H54 (cell line): ENCODE measurements at regions not wholly inside any gene's neighbourhood (a gene's known extent, or its start where the extent isn't known, plus 50 kb on each side); places are given as distances from the start of the nearest gene placed in this dataset.

Experiments used
- DNase-seq: peaks from one replicate; pipeline ENCODE4 v3.0.0; 2011; ENCODE audit warnings: low spot score, mixed read lengths; ENCODE audit not compliant: insufficient read length
- FAIRE-seq: peaks from 3 replicates; lab custom pipeline; 2011; peaks lifted over from hg19 to GRCh38; lab: Jason Lieb, UNC
- POLR2A ChIP-seq: IDR thresholded peaks from 2 replicates; pipeline ENCODE4 v1.6.1; 2011; ENCODE audit warnings: low read depth, mild to moderate bottlenecking, low read length

DNA sequence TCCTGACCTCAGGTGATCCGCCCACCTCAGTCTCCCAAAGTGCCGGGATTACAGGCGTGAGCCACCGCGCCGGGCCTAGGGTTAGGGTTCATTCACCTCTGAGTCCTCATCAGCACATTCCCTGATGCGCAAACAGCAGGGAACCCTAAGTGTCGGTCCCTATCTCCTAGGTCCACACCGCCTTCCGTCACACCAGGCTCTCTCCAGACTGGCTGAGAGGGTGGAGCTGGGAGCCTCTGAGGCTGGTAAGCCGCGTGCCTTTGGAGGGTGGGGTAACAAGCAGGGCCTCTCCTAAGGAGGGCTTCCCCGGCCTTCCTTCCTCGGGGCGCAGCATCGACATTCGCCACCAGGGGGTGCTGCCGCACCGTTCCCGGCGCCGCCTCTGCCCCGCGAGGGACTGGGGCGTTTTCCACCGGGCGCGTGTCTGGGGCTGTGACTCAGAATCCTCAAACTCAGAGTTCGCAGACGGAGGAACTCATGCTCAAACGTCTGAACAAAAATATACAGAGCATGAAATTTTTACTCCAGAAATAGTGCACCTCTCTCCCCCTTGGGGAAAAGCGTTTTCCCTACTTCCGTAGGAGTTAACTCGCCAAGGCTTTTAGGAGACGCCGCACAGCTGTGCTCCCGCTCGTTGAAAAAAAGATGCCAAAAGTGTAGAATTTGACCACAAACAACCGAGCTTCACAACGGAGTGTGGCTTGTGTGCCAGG is 63.9 kb upstream of the ASAP2 start:
- FAIRE-seq (no peak), DNase-seq (peak; percentile 89)
- no peak for TF ChIP-seq POLR2A

DNA sequence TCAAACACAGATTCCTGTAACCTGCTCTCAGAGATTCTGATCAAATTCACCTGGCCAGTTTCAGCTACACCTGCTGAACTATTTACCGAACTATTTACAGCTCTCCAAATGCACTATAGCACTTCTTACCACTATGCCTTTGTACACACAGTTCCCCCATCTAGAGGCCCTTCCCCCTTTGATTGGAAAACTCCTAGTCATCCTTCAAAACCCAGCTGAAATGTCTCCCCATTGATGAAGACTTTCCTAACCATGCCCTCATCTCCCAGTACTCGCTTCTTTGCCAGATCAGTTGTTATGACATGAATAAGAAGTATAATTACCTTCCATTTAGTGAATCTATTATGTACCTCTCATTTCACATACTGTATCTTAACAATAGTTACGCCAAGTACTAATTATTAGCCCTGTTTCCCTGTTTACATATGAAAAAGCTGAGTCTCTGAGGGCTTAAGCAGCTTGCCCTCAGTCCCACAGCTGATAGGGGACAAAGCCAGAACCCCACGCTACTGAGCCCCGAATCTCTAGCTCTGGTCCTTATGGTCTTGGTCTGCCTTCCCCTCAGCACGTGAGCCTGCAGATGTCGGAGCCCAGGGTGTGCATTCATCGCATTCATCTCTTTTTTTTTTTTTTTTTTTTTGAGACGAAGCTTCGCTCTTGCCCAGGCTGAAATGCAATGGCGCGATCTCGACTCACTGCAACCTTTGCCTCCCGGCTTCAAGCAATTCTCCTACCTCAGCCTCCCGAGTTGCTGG is 64.7 kb upstream of the ASAP2 start:
- no peak for DNase-seq
- no peak for FAIRE-seq
- TF ChIP-seq POLR2A = no peak

DNA sequence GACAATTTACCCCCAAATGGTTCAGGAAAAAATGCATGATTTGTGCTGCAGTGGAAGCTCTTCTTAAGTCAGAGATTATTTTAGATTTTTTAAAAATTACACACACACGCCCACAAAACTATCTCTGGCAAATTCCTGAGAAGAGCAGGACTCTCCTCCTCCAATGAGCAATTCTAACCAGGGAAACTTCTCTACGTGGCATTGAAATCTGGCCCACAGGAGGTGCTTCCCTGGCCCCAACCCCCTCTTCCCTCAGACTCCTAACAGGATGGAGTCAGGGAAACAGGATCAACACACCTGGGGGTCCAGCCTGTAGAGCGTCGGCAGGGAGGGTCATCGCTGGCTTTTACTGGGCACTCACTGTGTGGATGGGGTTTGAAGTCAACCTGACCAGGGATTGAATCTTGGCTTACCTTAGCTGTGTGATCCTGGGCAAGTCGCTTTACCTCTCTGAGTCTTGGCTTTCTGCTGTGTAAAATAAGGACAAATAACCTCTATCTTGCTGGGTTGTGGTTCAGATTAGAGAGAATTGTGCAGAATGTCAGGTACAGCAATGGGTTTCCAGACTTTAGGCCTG is 65.4 kb upstream of the ASAP2 start:
- DNase-seq (no peak), FAIRE-seq (no peak)
- no peak for TF ChIP-seq POLR2A

DNA sequence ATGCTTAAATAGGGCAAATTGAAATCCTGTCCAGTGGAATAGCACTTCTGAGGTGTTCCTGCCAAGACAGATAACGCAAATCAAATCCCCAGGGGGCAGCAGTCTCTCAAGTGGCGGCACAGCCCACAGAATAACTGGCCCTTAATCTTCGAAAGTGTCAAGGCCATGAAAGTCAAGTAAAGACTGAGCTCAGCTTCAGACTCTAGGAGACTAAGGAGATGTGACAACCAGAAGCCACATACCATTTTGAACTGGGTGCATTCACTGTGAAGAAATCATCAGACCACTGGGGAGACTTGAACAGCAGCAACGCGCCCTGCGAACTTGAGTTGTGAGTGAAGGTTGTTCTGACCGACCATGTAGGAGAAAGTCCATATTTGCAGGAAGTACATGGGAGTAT is 66.0 kb upstream of the ASAP2 start:
- no peak for TF ChIP-seq POLR2A
- FAIRE-seq = no peak
- DNase-seq = no peak

DNA sequence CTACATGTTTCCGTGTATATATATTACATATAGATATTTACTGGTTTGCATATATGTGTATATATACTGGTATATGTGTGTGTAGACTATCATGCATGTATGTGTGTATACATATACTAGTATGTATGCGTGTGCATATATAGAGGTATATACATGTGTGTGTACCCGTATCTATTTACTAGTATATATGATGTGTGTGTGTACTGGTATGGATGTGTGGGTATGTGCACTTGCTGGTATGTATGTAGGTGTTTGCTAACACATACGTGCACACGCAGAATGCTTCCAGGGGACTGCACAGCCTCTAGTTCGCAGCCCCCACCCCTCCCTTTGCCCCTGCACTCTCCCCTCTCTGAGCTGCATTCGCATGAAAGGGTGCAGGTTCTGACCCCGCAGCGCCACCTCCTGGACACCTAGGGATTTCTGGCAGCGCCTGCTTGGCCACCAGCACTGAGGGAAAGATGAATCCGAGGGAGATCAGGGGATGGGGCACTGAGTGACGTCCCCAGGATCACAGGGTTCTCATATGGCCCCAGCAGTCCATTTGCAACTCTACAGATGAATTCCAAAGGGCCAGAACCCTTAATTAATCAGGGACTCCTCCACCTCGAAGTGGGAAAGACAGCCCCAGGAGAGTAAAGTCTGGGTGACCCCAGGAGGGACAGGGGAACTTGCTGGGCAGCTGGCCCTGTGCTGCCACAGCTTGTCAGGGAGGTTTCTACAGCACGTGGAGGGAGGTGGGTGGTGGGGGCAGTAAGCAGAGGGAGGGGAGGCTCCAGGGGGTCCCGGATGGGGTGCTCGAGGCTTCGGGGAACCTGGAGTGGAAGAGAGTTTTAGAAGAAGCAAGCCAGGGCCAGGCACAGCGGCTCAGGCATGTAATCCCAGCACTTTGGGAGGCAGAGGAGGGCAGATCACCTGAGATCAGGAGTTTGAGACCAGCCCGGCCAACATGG is 66.8 kb upstream of the ASAP2 start:
- no peak for FAIRE-seq
- no peak for TF ChIP-seq POLR2A
- DNase-seq = peak; percentile 68

DNA sequence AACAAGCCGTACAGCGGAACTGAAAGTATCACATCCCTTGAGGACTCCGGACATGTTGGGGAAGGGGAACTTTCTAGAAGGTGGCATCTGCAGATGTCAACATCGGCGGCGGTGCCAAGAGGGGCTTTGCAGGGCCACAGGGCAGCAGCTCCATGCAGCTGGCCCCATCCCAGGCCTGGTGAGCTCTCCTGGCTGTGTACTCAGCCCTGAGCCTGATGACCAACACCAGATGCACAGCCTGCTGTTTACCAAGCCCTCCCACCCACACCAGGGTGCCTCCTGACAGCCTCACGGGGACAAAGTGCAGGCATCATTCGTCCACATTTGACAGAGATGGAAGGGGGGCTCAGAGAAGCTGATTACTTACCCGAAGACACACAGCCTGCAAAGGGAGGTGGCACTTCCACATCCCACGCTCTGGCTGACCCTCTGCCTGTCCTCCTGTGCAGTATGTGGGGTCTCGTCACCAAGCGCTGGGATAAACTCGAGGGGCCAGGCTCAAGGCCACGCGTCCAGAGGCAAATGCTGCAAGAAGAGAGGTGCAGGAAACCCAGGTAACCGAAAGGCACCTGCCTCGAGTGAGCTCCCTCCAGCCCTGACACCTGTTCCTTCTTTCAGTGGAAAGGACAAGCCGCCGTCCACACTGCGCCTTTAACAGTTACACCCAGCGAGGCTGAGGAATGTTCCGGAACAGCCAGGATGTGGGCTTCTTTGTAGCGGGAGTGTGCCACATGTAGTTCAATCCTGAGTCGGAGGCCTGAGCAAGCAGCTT is 69.0 kb upstream of the ASAP2 start:
- FAIRE-seq = no peak
- no peak for TF ChIP-seq POLR2A

DNA sequence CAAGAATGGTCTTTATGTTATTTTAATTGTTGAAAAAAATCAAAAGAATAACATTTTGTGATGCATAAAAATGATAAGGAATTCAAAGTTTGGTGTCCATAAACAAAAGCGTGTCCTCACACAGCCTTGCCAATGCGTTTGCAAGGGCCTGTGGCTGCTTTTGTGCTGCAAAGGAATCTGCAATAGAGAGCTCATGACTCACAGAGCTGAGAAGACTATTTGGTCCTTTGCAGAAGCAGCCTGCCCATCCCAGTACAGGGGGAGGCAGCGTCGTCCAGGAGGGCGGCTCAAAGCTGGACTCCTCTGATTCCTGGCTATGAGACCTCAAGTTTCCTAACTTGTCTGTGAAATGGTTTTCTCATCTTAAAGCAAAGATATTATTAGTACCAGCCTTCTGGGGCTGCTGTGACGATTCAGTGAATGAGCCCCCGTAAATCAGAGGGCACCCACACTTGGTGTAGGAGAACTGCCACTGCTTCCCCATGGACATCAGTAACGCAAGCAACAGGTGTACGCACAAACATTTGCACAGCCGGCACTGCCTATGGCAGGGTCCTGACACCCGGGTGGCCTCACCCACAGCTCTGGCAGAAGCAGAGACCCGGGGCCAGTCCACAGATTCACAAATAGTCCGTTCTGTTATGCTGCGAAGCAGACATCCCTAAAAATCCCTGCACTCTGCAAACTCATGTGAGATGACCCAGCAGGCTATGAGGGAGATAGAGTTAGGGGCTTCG is 70.6 kb upstream of the ASAP2 start:
- TF ChIP-seq POLR2A = no peak
- DNase-seq (no peak), FAIRE-seq (no peak)

More for the DNA sequence above, 69.0 kb upstream of the ASAP2 start:
- no peak for DNase-seq

DNA sequence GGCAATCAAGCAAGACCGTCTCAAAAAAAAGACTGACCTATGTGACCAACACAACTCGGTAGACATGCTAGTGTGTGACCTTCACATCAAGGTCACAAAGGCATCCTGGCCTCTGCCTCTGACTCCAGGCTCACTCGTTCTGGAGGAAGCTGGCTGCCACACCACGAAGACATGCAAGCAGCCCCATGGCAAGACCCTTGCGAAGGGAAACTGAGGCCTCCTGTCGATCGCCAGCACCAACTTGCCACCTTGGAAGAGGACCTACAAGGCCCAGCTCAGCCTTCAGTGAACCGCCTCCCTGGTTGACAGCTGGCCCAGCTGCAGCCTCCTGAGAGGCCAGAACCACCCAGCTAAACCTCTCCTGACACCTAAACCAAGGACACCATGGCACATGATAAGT is 79.3 kb upstream of the ASAP2 start:
- no peak for TF ChIP-seq POLR2A
- no peak for DNase-seq
- FAIRE-seq = no peak

DNA sequence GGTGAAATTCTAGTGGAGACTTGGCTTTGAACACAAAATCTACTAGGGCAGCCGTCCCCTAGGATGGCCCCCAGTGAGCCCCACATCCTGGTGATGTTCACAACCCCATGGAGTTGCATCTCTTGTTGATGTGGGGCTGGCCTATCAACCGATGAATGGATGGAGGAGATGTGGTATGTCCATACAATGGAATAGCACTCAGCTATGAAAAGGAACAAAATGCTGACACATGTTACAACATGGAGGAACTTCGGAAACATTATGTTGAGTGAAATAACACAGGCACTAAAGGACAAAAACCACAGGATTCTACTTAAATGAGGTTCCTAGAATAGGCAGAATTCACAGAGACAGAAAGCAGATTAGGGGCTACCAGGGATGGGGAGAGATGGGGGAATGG is 80.1 kb upstream of the ASAP2 start:
- FAIRE-seq (no peak), DNase-seq (no peak)
- TF ChIP-seq POLR2A = no peak

DNA sequence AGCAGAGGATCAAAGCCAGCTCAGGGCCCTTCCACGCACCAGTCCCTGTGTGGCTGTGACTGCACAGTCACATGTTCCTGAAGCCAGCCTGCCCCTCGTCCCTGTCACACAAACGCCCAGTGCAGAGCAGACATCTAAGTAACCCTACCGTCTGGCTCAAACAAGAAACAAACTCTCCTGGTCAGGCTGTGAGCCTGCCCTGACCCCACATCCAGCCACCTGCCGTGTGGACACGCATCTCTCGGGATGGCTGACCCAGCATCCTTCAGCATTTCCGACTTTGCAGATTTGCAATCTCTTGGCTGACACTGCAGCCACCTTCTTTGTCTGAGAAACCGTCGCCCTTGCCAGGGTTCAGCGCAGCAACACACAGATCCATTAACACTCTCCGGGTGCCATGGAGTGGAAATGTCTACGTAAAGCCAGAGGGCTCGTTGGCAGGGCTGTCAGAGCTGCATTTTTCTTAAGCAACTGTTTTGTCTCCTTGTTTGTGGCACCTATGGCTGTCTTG is 82.3 kb upstream of the ASAP2 start:
- no peak for TF ChIP-seq POLR2A
- FAIRE-seq = no peak
- DNase-seq = no peak

DNA sequence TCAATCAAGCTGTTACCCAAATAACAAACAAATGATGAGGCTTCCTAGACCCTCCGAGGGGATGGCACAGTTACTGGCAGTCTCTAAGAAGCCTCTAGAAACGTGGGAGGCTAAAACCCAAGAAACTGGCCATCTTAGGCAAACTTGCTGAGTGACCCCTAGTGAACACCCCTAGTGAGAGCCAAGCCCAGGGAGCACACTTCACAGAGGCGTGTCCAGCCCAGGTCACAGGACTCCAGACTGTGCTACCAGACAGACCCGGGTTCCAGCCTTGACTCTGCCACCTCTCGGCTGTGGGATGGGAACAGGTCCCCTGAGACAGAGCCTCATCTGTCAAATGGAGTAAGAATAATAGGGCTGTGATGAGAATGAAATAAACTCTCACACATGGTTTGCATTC is 83.5 kb upstream of the ASAP2 start:
- no peak for DNase-seq
- no peak for TF ChIP-seq POLR2A
- no peak for FAIRE-seq

DNA sequence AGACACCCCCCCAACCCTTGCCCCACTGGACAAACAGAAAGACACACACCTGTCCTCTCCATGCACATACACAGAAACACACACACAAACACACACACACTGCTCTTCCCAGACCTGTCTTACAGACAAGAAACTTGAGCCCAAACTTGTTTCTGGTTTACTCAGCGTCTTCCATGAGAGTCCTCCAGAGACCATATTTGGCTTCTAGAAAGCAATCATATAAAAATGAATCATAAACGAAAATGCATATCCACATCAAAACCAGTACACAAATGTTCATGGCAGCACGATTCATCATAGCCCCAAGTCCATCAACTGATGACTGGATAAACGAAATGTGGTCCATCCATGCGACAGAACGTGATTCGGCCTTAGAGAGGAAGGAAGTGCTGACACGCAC is 84.2 kb upstream of the ASAP2 start:
- no peak for FAIRE-seq
- no peak for DNase-seq

More for the DNA sequence above, 84.2 kb upstream of the ASAP2 start:
- TF ChIP-seq POLR2A = no peak
